PC-9 (cell line): ENCODE measurements at regions not wholly inside any gene's neighbourhood (a gene's known extent, or its start where the extent isn't known, plus 50 kb on each side); places are given as distances from the start of the nearest gene placed in this dataset.

Experiments used
- BruUV-seq: library from RNA; stranded (reverse); fragments of 400-500 nt; replicated peaks from 2 replicates; lab custom pipeline; 2021; lab: Mats Ljungman, UMichigan
- CTCF ChIA-PET: fragments of 300-600 bp; sonication (Branson Sonifier 250); formaldehyde crosslinking; loops from one replicate; lab custom pipeline; 2022; ENCODE audit warnings: antibody characterized with exemption; lab: Charles Lee
- POLR2A ChIA-PET: fragments of 300-600 bp; sonication (Branson Sonifier 250); formaldehyde crosslinking; loops from one replicate; lab custom pipeline; 2022; ENCODE audit warnings: antibody characterized with exemption; ENCODE audit not compliant: unreplicated experiment; lab: Charles Lee
- DNase-seq, 2 experiments: peaks; one replicate each; pipeline versions ENCODE4 v3.0.0 to v3.0.0-alpha.2; 2015 to 2022; ENCODE audit warnings: mixed read lengths in 1 of 2
- H2AFZ ChIP-seq: fragments of 200-600 bp; sonication (generic); 2 replicates; pipeline ENCODE4 v1.8.1; 2017; ENCODE audit warnings: antibody characterized with exemption
- H3F3A ChIP-seq: fragments of 200-600 bp; sonication (generic); 2 replicates; pipeline ENCODE4 v1.8.1; 2017; ENCODE audit warnings: antibody characterized with exemption, mild to moderate bottlenecking, low read depth; ENCODE audit not compliant: insufficient read depth
- H3K27ac ChIP-seq: fragments of 200-600 bp; sonication (generic); 2 replicates; pipeline ENCODE4 v1.6.1; 2016; ENCODE audit warnings: mixed run types
- H3K27me3 ChIP-seq: fragments of 200-600 bp; sonication (generic); 2 replicates; pipeline ENCODE4 v1.6.1; 2016; ENCODE audit warnings: low read depth, mixed run types; ENCODE audit not compliant: insufficient read depth
- H3K36me3 ChIP-seq: fragments of 200-600 bp; sonication (generic); 2 replicates; pipeline ENCODE4 v1.6.1; 2016; ENCODE audit warnings: low read depth, mixed run types
- H3K4me1 ChIP-seq: fragments of 200-600 bp; sonication (generic); replicated peaks from 2 replicates; pipeline ENCODE4 v1.6.1; 2016; ENCODE audit warnings: mixed run types; ENCODE audit not compliant: insufficient read depth
- H3K4me2 ChIP-seq: fragments of 200-600 bp; sonication (generic); 2 replicates; pipeline ENCODE4 v1.6.1; 2017; ENCODE audit warnings: mixed run types
- H3K4me3 ChIP-seq: fragments of 200-600 bp; sonication (generic); 2 replicates; pipeline ENCODE4 v1.6.1; 2016; ENCODE audit warnings: mixed run types
- H3K79me2 ChIP-seq: fragments of 200-600 bp; sonication (generic); 2 replicates; pipeline ENCODE4 v1.6.1; 2017; ENCODE audit warnings: low read depth, mixed run types
- H3K9me2 ChIP-seq: fragments of 200-600 bp; sonication (generic); 2 replicates; pipeline ENCODE4 v1.8.1; 2017; ENCODE audit warnings: mild to moderate bottlenecking; ENCODE audit not compliant: insufficient read depth
- H3K9me3 ChIP-seq: fragments of 200-600 bp; sonication (generic); 2 replicates; pipeline ENCODE4 v1.8.1; 2016; ENCODE audit warnings: low read depth; ENCODE audit not compliant: insufficient read depth
- H4K20me1 ChIP-seq: fragments of 200-600 bp; sonication (generic); 2 replicates; pipeline ENCODE4 v1.8.1; 2017; ENCODE audit not compliant: insufficient read depth
- EZH2 ChIP-seq: fragments of 200-600 bp; sonication (generic); IDR thresholded peaks from 2 replicates; pipeline ENCODE4 v1.8.0; 2017; ENCODE audit warnings: antibody characterized with exemption, low read depth
- intact Hi-C: fragments of 100-400 bp; cut with micrococcal nuclease; formaldehyde crosslinking; loops from one replicate; pipeline ENCODE4 v1.10.0; 2022; ENCODE audit not compliant: unreplicated experiment
- TF ChIP-seq, protein P1 (sequence below): fragments of 200-600 bp; sonication (generic); conservative IDR thresholded peaks from 2 replicates; pipeline ENCODE4 v1.6.1; 2017; ENCODE audit warnings: mixed run types, antibody characterized with exemption, mild to moderate bottlenecking, moderate library complexity

GRCh38 chr18:55696811-55697210 is 108.8 kb upstream of the TCF4 start:
- Histone ChIP-seq H4K20me1 (no peaks in the 10 kb centered on the region), H3K4me1 (no peaks in the 10 kb centered on the region), H3K79me2 (no peaks in the 10 kb centered on the region), H3K27me3 (no peaks in the 10 kb centered on the region), H3K9me2 (no peaks in the 10 kb centered on the region; the same call in 1 of the 2 replicates), H3K27ac (no peak overlapping the region), H3K9me3 (no peaks in the 10 kb centered on the region), H3F3A (no peaks in the 10 kb centered on the region), H3K4me2 (no peak overlapping the region), H3K4me3 (no peak overlapping the region), H2AFZ (no peak overlapping the region), H3K36me3 (no peaks in the 10 kb centered on the region)
- DNase-seq: no peak
- no peak for TF ChIP-seq EZH2
- TF ChIP-seq, protein P1, sequence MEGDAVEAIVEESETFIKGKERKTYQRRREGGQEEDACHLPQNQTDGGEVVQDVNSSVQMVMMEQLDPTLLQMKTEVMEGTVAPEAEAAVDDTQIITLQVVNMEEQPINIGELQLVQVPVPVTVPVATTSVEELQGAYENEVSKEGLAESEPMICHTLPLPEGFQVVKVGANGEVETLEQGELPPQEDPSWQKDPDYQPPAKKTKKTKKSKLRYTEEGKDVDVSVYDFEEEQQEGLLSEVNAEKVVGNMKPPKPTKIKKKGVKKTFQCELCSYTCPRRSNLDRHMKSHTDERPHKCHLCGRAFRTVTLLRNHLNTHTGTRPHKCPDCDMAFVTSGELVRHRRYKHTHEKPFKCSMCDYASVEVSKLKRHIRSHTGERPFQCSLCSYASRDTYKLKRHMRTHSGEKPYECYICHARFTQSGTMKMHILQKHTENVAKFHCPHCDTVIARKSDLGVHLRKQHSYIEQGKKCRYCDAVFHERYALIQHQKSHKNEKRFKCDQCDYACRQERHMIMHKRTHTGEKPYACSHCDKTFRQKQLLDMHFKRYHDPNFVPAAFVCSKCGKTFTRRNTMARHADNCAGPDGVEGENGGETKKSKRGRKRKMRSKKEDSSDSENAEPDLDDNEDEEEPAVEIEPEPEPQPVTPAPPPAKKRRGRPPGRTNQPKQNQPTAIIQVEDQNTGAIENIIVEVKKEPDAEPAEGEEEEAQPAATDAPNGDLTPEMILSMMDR: no peak
- ChIA-PET CTCF (no interaction called here), POLR2A (no interaction called here)
- BruUV-seq: no TSS peak
- intact Hi-C loops: no loop called here

- Histone ChIP-seq H4K20me1 (no peaks in the 10 kb centered on the region), H3K4me1 (no peaks in the 10 kb centered on the region), H2AFZ (no peak overlapping the region), H3K4me2 (no peak overlapping the region), H3K9me2 (no peaks in the 10 kb centered on the region; the same call in 1 of the 2 replicates), H3K9me3 (no peaks in the 10 kb centered on the region), H3F3A (no peaks in the 10 kb centered on the region), H3K27me3 (no peaks in the 10 kb centered on the region), H3K27ac (no peak overlapping the region), H3K4me3 (no peak overlapping the region), H3K36me3 (no peaks in the 10 kb centered on the region), H3K79me2 (no peaks in the 10 kb centered on the region)
- CTCF ChIA-PET: no interaction called here
- BruUV-seq: no TSS peak
- POLR2A ChIA-PET: no interaction called here
- intact Hi-C loops: no loop called here
- no peak for TF ChIP-seq EZH2
- TF ChIP-seq, protein P1: no peak
- DNase-seq: no peak
Measured at GRCh38 chr18:55695091-55695490, 107.1 kb upstream of the TCF4 start.

- intact Hi-C loops: no loop called here
- H3K9me2 ChIP-seq: no peaks in the 10 kb centered on the region
- no peaks in the 10 kb centered on the region for H3K4me1 ChIP-seq
- H3F3A ChIP-seq: no peaks in the 10 kb centered on the region
- no peaks in the 10 kb centered on the region for H3K79me2 ChIP-seq
- no peaks in the 10 kb centered on the region for H3K27me3 ChIP-seq
- no peak overlapping the region for H3K4me2 ChIP-seq
- peak in 1 of 2 experiments; percentile 45 for DNase-seq
- no peaks in the 10 kb centered on the region for H3K9me3 ChIP-seq
- H3K36me3 ChIP-seq: no peaks in the 10 kb centered on the region
- no peak overlapping the region for H2AFZ ChIP-seq
- ChIA-PET CTCF (interaction anchor here (0.6 kb wide), 1 partner anchor 1008 kb away, joined by 6 read pairs; no protein-coding TSS in a partner anchor), POLR2A (no interaction called here)
- no peak overlapping the region for H3K4me3 ChIP-seq
- H3K27ac ChIP-seq: no peak overlapping the region
- BruUV-seq: no TSS peak
- no peaks in the 10 kb centered on the region for H4K20me1 ChIP-seq
- TF ChIP-seq EZH2: no peak
- TF ChIP-seq, protein P1: no peak
Measured at GRCh38 chr18:55694291-55694690, 106.3 kb upstream of the TCF4 start.
